ACHN (cell line): ENCODE measurements at regions not wholly inside any gene's neighbourhood (a gene's known extent, or its start where the extent isn't known, plus 50 kb on each side); places are given as distances from the start of the nearest gene placed in this dataset.

Experiments used
- DNase-seq: peaks from one replicate; pipeline ENCODE4 v3.0.0-alpha.2; 2015
- in situ Hi-C: cut with HindIII; loops from 2 replicates; pipeline ENCODE4 v1.10.0; 2017; ENCODE audit warnings: low sequenced_read_pairs, low pct_ligation_motif_present, low pct_unique_long_range_greater_than_20kb

DNA sequence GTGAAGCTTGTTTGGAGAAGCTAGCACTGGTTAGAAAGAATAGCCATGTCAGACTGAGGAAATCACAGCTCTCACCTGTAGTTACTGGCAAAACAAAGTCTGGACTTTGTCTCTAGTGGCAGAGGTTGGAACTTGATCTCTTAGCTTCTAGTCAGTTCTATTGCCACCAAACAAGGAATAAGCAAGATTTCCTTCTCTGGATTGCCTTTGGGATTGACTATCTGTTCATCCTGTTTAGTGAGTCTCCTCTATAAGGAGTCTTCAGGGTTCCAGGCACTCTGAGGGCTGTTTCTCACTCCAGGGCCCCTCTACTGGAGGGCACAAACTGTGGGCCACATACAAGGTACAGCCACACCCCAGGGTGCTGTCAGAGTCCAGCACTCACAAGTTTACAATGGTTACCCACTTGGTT, 426.6 kb upstream of the THBS1 start:
- DNase-seq = peak; percentile 19
- in situ Hi-C loops = no loop called here

GRCh38 chr15:39154776-39155175, 426.1 kb upstream of the THBS1 start:
- in situ Hi-C loops = no loop called here
- DNase-seq = no peak

DNA sequence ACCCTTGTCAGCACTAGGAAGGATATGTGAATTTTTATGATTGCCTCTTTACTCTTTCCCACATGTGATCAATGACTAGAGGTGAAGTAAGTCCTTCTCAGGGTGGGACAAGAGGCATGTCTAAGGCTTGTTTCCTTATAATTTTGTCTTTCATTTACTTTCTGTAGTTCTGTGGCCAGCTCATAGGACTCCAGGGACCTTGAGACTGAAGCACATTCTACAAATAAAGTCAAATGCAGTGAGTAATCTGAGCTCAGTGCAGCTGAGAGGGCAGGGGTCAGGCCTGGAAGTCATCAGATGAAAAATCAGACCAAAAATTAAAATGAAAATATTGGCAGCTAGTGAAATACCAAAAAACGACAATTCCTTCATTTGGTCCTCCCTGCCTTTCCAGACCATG, 424.7 kb upstream of the THBS1 start:
- in situ Hi-C loops = no loop called here
- no peak for DNase-seq

DNA sequence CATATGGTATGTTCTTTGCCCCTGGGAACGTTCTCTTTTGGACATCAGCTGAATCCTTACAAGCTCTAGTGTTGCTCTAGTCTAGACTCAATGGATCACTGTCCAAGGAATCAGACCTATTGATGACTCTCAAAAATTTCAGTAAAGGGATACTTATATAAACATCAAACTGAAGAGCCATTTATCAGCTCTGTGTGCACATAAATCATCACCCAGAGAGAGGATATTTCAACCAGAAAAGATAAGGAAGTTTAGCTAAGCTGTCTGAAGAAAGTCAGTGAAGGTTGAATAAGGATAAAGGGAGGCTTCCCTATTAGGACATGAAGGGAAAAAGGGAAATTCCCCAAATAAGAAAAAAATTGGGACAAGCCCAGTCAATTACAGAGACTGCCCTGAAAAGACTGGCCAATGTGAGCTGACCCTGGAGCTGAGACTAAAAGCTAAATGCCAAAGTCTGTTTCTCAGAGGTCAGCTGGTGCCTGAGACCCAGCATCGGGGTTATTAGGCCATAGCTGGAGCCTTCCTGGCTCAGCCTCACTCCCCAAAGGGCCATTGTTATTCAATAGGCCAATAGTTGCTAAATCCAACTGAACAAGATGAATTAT, 424.1 kb upstream of the THBS1 start:
- in situ Hi-C loops = no loop called here
- no peak for DNase-seq

- no peak for DNase-seq
- in situ Hi-C loops = no loop called here
Observed at GRCh38 chr15:39157882-39158281, 423.0 kb upstream of the THBS1 start.

DNA sequence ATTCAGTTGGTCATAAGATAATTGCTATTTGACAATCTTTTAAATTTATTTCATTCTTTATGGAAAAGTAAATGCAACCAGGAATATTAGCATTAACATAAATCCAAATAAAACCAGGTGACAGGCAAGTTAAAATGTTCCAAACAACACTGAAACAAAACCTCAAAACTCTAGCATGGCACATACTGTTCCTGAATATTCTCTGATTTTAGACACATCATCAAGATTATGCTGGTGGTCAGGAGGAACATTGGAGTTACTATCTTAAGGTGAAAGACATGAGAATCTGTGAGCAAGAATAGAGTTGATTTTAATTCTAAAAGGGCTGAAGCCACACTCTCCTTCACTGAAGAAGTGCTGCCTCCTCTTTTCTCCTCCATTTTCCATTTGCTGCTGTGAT, 421.0 kb upstream of the THBS1 start:
- in situ Hi-C loops = no loop called here
- no peak for DNase-seq

DNA sequence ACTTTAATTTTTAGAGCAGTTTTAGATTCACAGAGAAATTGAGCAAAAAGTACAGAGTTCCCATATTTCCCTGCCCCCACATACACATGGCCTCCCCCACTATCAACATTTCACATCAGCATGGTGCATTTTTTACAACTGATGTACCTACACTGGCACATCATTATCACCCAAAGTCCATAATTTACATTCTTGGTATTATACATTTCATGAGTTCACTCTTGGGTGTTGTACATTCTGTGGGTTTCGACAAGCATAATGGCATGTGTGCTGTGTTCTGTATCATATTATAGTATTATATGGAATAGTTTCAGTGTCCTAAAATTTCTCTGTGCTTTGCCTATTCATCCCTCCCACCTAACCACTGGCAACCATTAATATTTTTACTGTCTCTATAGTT, 419.8 kb upstream of the THBS1 start:
- DNase-seq = no peak
- in situ Hi-C loops = no loop called here

DNA sequence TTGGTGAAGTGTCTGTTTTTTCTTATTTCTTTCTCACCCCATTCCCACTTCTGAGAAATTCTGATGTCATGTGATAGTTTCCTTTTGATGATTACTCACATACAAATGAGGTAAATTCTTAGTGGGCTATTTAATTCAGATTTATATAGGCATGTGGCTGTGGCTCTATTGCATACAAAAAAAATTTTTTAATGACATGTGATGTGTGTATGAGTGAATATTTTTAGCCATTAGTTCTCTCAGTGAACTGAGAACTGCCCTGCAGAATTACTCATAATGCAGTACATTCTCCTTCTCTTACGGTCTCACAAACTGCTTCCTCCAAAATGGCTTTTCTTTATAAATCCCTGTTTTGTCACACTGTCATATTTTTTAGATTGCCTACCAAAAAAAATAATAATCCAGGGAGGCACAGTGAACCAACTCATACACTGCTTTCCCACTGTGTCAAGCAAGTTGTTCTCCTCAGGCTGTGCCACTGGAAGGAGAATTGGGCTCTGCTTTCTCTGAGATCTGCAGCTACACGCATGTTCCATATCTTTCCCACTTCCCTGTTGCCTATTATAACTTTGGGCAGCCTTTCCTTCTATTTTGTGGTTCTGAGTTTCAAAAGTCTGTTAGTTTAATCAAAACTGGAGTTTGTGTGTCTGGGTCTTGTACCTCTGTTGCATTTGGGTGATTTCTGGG, 415.7 kb upstream of the THBS1 start:
- in situ Hi-C loops = no loop called here
- DNase-seq = no peak

DNA sequence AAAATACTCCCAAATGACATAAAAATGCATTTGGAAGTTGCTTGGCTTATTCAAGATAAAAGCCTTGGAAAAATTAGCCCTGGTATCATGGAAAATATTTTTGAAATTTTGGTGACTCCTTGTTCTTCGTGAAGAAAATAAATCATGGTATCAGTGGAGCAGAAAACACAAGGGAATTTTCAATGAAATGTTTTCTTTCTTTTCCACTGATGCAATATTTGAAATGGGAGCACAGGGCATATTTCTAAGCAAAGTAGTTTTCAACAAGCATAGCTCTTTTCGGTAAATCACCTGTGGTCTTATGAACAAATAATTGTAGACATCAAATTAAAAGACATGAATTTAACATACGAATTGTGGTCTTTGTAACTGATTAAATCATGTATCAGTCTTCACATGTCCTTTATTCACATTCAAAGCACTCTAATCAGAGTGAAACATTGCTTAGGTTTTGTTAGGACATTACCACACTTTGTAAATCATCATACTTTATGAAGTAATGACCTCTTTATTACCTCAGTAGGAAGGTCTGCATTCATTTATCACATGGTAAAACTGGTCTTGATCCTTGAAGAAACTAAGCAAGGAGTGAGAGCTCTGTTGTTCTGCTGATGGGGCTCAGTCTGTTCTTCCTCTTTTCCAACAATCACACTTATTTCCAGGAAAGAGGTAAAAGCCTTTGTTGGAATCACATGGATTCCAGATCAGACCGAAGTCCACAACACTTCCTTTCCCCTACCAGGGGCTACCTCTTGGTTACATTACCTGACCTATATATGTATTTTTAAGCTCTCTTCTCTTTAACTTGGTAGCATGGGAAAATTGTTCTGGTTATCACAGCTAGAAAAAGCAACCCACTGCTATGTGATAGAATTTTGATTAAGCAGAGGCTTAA, 413.5 kb upstream of the THBS1 start:
- in situ Hi-C loops = no loop called here
- DNase-seq = no peak

GRCh38 chr15:39171944-39172368, 408.9 kb upstream of the THBS1 start:
- in situ Hi-C loops = no loop called here

GRCh38 chr15:39172380-39173281, 408.2 kb upstream of the THBS1 start:
- peak; percentile 76 for DNase-seq
- in situ Hi-C loops = no loop called here

More at GRCh38 chr15:39171944-39172368, 408.9 kb upstream of the THBS1 start:
- peak; percentile 97 for DNase-seq

- no peak for DNase-seq
- in situ Hi-C loops = no loop called here
Observed at GRCh38 chr15:39173426-39173825, 407.5 kb upstream of the THBS1 start.

DNA sequence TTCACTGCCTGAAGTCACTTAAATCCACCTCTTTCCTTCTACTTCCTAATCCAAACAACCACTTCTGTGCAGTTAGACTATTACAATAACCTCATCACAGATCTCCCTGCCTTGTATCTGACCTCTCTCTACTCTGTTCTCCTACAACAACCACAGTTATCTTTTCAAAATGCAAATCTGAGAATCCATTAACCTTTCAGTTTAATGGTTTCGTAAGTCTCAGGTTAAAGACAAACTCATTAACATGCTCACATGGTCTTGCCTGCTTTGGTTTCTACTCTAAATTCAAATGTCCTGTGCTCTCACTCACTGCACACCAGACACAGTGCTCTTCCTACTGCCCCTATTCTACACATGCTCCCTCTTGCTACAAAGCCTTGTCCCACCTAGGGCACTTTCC, 406.5 kb upstream of the THBS1 start:
- no peak for DNase-seq
- in situ Hi-C loops = no loop called here

- in situ Hi-C loops = no loop called here
- DNase-seq = no peak
Observed at GRCh38 chr15:39176030-39176429, 404.8 kb upstream of the THBS1 start.

- in situ Hi-C loops = no loop called here
- DNase-seq = no peak
Observed at GRCh38 chr15:39177561-39177960, 403.3 kb upstream of the THBS1 start.

DNA sequence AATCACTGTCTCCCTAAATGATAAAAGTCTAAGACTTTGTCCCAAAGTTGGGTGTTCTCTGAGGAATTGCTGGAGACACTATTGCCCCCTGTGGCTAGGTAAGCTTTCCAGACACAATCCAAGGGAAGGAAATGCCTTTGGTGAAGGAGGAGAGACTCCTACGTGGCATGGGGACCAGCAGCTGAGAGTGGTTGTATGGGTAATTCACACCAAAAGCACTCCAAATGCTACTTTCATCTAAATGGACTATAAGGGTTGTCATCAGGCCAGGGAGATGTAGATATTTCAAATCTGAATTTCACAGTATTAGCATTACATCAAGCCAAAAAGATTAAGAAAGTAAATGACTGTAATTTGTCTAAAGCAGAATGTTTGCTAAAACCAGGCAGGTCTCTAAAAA, 400.8 kb upstream of the THBS1 start:
- in situ Hi-C loops = no loop called here
- no peak for DNase-seq

DNA sequence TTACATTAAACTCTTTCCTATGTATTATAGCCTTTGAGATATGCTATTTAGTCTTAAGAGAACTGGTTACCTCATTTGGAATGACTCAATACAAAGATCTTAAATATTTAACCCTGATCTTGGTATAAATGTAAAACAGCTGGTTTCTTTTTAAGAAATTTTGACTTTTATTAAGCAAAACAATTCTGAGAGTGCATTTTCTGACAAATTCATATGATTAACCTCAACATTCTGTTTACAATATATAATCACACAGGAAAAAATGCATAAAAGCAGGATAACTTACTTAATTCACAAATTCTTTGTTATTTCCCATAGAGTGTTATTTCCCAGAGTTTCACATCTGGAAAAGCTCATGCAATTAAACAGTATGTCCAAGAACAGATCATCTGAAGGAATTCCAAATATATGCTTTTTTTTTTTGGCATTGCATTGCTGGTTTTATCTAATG, 400.4 kb upstream of the THBS1 start:
- DNase-seq = no peak
- in situ Hi-C loops = no loop called here

DNA sequence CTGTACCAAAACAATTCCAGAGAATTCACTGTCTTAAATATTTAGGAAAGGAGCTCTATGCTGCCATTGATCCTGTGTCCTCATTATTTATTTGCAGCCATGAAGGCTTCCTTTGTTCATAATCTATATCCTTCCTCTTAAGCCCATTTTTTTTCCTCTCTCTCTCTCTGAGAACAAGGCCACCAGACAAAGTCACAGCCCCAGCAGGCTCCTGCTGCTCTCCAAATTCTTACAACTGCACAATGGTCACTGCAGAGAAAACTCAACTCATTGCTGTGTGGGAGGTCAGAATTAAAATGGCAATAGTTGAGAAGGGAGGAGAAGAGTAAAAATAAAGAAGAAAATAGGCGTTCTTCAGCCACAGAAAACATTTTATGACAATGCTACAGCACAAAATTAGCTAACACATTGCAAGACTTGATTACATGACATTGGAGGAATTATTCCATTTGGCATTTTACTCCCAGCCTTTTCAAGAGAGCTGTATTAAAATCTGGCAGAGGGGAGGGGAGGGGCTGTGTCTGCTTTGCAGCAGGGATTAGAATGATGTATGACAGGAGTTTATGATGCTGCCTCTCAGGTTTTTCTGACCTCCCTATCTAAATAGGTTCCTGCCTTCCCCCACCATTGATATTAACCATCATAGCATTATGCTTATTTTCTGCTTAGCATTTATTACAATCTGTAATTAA, 399.7 kb upstream of the THBS1 start:
- DNase-seq = no peak
- in situ Hi-C loops = no loop called here
